CD8-positive, alpha-beta memory T cell (primary cell): ENCODE measurements at regions not wholly inside any gene's neighbourhood (a gene's known extent, or its start where the extent isn't known, plus 50 kb on each side); places are given as distances from the start of the nearest gene placed in this dataset.

Source experiments
- CTCF ChIA-PET: fragments of 350-600 bp; sonication (Branson Sonifier 250); formaldehyde crosslinking; loops from one replicate; lab custom pipeline; 2021; ENCODE audit warnings: antibody characterized with exemption; lab: Charles Lee
- POLR2A ChIA-PET: fragments of 350-600 bp; sonication (Branson Sonifier 250); formaldehyde crosslinking; loops from one replicate; lab custom pipeline; 2021; ENCODE audit warnings: antibody characterized with exemption; lab: Charles Lee
- DNase-seq, 5 donors: peaks; one replicate each; pipeline versions ENCODE4 v3.0.0 to v3.0.0-alpha.2; 2020 to 2022; ENCODE audit warnings: mixed read lengths in 1 of 5
- H3K27ac ChIP-seq: one replicate; pipeline ENCODE4 v1.7.0; 2013; ENCODE audit warnings: low read depth, mild to moderate bottlenecking, low read length, moderate library complexity
- H3K27me3 ChIP-seq: 2 replicates; pipeline ENCODE4 v1.7.0; 2013; ENCODE audit warnings: low read length, mild to moderate bottlenecking; ENCODE audit not compliant: insufficient read depth, poor library complexity, severe bottlenecking
- H3K36me3 ChIP-seq: 2 replicates; pipeline ENCODE4 v1.7.0; 2013; ENCODE audit warnings: mild to moderate bottlenecking, low read length, moderate library complexity; ENCODE audit not compliant: insufficient read depth
- H3K4me1 ChIP-seq: 2 replicates; pipeline ENCODE4 v1.7.0; 2013; ENCODE audit warnings: mild to moderate bottlenecking, low read length, moderate library complexity; ENCODE audit not compliant: insufficient read depth
- H3K4me3 ChIP-seq: 2 replicates; pipeline ENCODE4 v1.7.0; 2013; ENCODE audit warnings: mild to moderate bottlenecking, low read length
- H3K9me3 ChIP-seq: 2 replicates; pipeline ENCODE4 v1.7.0; 2013; ENCODE audit warnings: mild to moderate bottlenecking, low read length
- H3K27ac Mint-ChIP-seq, 8 donors: one replicate each; pipeline ENCODE4 v1.8.0; 2020 to 2021; ENCODE audit warnings: mixed read lengths in 8 of 8, mild to moderate bottlenecking in 6 of 8, inconsistent platforms in 3 of 8, moderate library complexity in 3 of 8
- H3K27me3 Mint-ChIP-seq, 2 donors: one replicate each; pipeline ENCODE4 v1.8.0; 2020 to 2021; ENCODE audit warnings: mixed read lengths in 2 of 2, mild to moderate bottlenecking in 1 of 2, moderate library complexity in 1 of 2
- H3K36me3 Mint-ChIP-seq, 3 donors: one replicate each; pipeline ENCODE4 v1.8.0; 2020 to 2021; ENCODE audit warnings: mixed read lengths in 3 of 3, inconsistent platforms in 1 of 3, mild to moderate bottlenecking in 1 of 3
- H3K4me1 Mint-ChIP-seq, 3 donors: one replicate each; pipeline ENCODE4 v1.8.0; 2020 to 2021; ENCODE audit warnings: mixed read lengths in 3 of 3, inconsistent platforms in 1 of 3, mild to moderate bottlenecking in 1 of 3
- H3K4me3 Mint-ChIP-seq, 7 donors: one replicate each; pipeline ENCODE4 v1.8.0; 2020 to 2021; ENCODE audit warnings: mixed read lengths in 7 of 7, mild to moderate bottlenecking in 6 of 7, moderate library complexity in 4 of 7, inconsistent platforms in 2 of 7
- H3K9me3 Mint-ChIP-seq, 5 donors: one replicate each; pipeline ENCODE4 v1.8.0; 2020 to 2022; ENCODE audit warnings: mixed read lengths in 5 of 5, mild to moderate bottlenecking in 3 of 5, moderate library complexity in 2 of 5, inconsistent platforms in 1 of 5

DNA sequence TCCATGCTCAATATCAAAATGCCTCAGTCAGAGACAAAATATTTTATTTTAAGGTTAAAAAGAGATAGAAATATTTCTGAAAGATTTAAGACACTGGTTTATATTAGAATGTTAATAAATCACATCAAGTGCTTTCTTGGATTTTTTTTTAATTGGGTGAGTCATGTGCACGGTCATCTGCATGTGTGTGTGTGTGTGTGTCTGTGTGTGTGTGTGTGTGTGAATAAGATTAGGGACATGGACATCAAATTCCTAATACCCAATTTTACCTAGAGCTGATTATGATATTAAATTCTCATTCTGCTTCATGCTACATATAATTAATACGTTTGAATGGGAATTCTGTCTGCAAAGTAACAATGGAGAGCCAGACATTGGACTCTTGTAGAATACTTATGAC is 122.9 kb downstream of the BASP1 start:
- Mint-ChIP-seq H3K4me1 (no peaks in the 10 kb centered on the region), H3K27me3 (no peaks in the 10 kb centered on the region), H3K27ac (no peak overlapping the region), H3K36me3 (no peaks in the 10 kb centered on the region), H3K4me3 (no peak overlapping the region), H3K9me3 (peaks cover 3 to 20% (median 15%) of the 10 kb centered on the region in 5 donors)
- Histone ChIP-seq H3K36me3 (no peaks in the 10 kb centered on the region), H3K27ac (no peak overlapping the region), H3K9me3 (no peaks in the 10 kb centered on the region), H3K4me1 (no peaks in the 10 kb centered on the region), H3K27me3 (no peaks in the 10 kb centered on the region), H3K4me3 (no peak overlapping the region)
- POLR2A ChIA-PET = no interaction called here
- DNase-seq = no peak
- CTCF ChIA-PET = no interaction called here

DNA sequence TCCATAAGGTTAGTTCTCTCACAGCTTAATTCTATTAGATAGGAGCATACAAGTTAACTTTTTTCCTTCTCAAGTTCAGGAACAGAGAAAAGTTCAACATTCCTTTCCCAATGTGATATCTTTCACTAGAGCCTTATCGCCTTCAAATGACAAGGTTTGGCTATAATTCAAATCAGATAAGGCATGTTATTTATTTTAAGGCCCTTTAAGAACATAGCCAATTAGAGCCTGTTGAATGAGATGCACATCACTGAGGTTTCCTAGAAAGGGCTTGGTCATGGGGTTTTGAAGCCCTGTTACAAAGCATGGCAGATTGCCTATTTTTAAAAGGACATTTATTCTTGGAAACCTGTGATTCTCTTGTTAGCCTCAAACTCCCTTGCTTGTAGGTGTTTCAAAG is 123.4 kb downstream of the BASP1 start:
- POLR2A ChIA-PET = no interaction called here
- no peaks in the 10 kb centered on the region for H3K9me3 ChIP-seq
- no peaks in the 10 kb centered on the region for H3K36me3 ChIP-seq
- H3K4me1 ChIP-seq = no peaks in the 10 kb centered on the region
- Mint-ChIP-seq H3K9me3 (peaks cover 0 to 18% (median 15%) of the 10 kb centered on the region in 5 donors), H3K4me1 (no peaks in the 10 kb centered on the region), H3K27ac (no peak overlapping the region), H3K36me3 (no peaks in the 10 kb centered on the region), H3K4me3 (no peak overlapping the region), H3K27me3 (no peaks in the 10 kb centered on the region)
- DNase-seq = no peak
- CTCF ChIA-PET = no interaction called here
- H3K4me3 ChIP-seq = no peak overlapping the region
- H3K27me3 ChIP-seq = no peaks in the 10 kb centered on the region
- H3K27ac ChIP-seq = no peak overlapping the region

DNA sequence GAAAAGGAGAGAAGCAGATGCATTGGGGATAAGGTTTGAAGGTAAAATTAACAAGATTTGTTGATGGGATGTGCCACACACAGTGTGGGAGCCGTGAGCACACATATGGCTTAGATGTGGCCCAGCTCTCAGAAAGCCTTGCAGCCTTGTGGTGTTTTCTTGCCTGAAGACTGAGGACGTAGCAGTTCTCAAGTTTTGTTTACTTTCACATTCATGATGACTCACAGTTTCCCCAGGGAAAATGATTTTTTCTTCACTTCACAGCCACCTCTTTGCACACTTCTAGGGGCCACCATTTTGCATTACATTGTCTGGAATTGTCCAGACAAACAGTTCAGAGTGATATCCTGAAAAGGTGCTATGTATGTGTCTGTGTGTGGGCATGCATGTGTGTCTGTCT is 126.2 kb downstream of the BASP1 start:
- H3K27ac Mint-ChIP-seq = no peak overlapping the region
- Histone ChIP-seq H3K9me3 (no peaks in the 10 kb centered on the region), H3K4me1 (no peaks in the 10 kb centered on the region), H3K27ac (no peak overlapping the region), H3K4me3 (no peak overlapping the region), H3K36me3 (no peaks in the 10 kb centered on the region), H3K27me3 (no peaks in the 10 kb centered on the region)
- no peaks in the 10 kb centered on the region for H3K36me3 Mint-ChIP-seq
- CTCF ChIA-PET = no interaction called here
- H3K27me3 Mint-ChIP-seq = no peaks in the 10 kb centered on the region
- no peak for DNase-seq
- H3K9me3 Mint-ChIP-seq = peaks cover 1 to 15% (median 14%) of the 10 kb centered on the region in 5 donors
- no peaks in the 10 kb centered on the region for H3K4me1 Mint-ChIP-seq
- POLR2A ChIA-PET = no interaction called here
- no peak overlapping the region for H3K4me3 Mint-ChIP-seq

DNA sequence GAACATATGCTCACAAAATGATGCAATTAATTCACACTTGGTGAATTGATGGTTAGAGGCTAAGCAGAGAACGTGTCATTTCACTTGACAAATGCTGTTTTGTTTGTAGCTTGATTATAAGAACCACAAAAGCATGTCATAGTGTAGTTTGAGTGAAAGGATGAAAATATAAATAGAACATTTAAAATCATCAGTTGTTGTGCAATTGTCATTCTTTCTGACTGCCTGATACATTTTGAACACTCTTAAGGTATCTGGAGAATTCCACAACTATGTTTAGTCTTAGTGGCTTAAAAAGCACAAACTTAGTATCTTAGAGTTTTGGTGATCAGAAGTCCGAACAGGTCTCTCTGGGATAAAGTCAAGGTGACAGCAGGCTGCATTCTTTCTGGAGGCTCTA is 129.4 kb downstream of the BASP1 start:
- CTCF ChIA-PET = interaction anchor here (0.6 kb wide), 1 partner anchor 14 kb away, joined by 4 read pairs; no protein-coding TSS in a partner anchor
- no peaks in the 10 kb centered on the region for H3K4me1 Mint-ChIP-seq

GRCh38 chr5:17352223-17352622 is 134.8 kb downstream of the BASP1 start:
- Mint-ChIP-seq H3K4me1 (no peaks in the 10 kb centered on the region), H3K27me3 (peaks cover 0 to 2% of the 10 kb centered on the region in 2 donors), H3K36me3 (no peaks in the 10 kb centered on the region), H3K9me3 (peaks cover 5 to 11% (median 6%) of the 10 kb centered on the region in 5 donors), H3K4me3 (no peak overlapping the region), H3K27ac (no peak overlapping the region)
- CTCF ChIA-PET = no interaction called here
- Histone ChIP-seq H3K4me3 (no peak overlapping the region), H3K27ac (no peak overlapping the region), H3K9me3 (no peaks in the 10 kb centered on the region), H3K4me1 (no peaks in the 10 kb centered on the region), H3K27me3 (no peaks in the 10 kb centered on the region), H3K36me3 (no peaks in the 10 kb centered on the region)
- no peak for DNase-seq
- POLR2A ChIA-PET = no interaction called here

More for the DNA sequence above, 129.4 kb downstream of the BASP1 start:
- Mint-ChIP-seq H3K27me3 (peaks cover 0 to 2% of the 10 kb centered on the region in 2 donors), H3K9me3 (peaks cover 2 to 16% (median 9%) of the 10 kb centered on the region in 5 donors), H3K27ac (no peak overlapping the region), H3K4me3 (no peak overlapping the region), H3K36me3 (no peaks in the 10 kb centered on the region)
- no peaks in the 10 kb centered on the region for H3K27me3 ChIP-seq
- POLR2A ChIA-PET = no interaction called here
- no peak overlapping the region for H3K4me3 ChIP-seq
- no peaks in the 10 kb centered on the region for H3K9me3 ChIP-seq
- no peaks in the 10 kb centered on the region for H3K4me1 ChIP-seq
- H3K36me3 ChIP-seq = no peaks in the 10 kb centered on the region
- H3K27ac ChIP-seq = no peak overlapping the region
- DNase-seq = no peak

GRCh38 chr5:17354265-17354664 is 136.8 kb downstream of the BASP1 start:
- POLR2A ChIA-PET = no interaction called here
- peaks cover 5 to 14% (median 9%) of the 10 kb centered on the region in 5 donors for H3K9me3 Mint-ChIP-seq

GRCh38 chr5:17355586-17356346 is 138.3 kb downstream of the BASP1 start:
- no peak overlapping the region for H3K27ac ChIP-seq
- no peaks in the 10 kb centered on the region for H3K27me3 ChIP-seq
- no peaks in the 10 kb centered on the region for H3K4me1 Mint-ChIP-seq
- H3K4me3 ChIP-seq = no peak overlapping the region
- no peak overlapping the region for H3K27ac Mint-ChIP-seq
- no peak for DNase-seq
- no peaks in the 10 kb centered on the region for H3K4me1 ChIP-seq
- no peak overlapping the region for H3K4me3 Mint-ChIP-seq
- H3K36me3 Mint-ChIP-seq = no peaks in the 10 kb centered on the region
- peaks cover 0 to 2% of the 10 kb centered on the region in 2 donors for H3K27me3 Mint-ChIP-seq
- ChIA-PET CTCF (no interaction called here), POLR2A (no interaction called here)
- peaks cover 5 to 14% (median 8%) of the 10 kb centered on the region in 5 donors for H3K9me3 Mint-ChIP-seq
- H3K36me3 ChIP-seq = no peaks in the 10 kb centered on the region
- no peaks in the 10 kb centered on the region for H3K9me3 ChIP-seq

More at GRCh38 chr5:17354265-17354664, 136.8 kb downstream of the BASP1 start:
- Mint-ChIP-seq H3K4me3 (no peak overlapping the region), H3K27ac (no peak overlapping the region), H3K36me3 (no peaks in the 10 kb centered on the region), H3K4me1 (no peaks in the 10 kb centered on the region), H3K27me3 (peaks cover 0 to 2% of the 10 kb centered on the region in 2 donors)
- DNase-seq = no peak
- Histone ChIP-seq H3K4me1 (no peaks in the 10 kb centered on the region), H3K4me3 (no peak overlapping the region), H3K36me3 (no peaks in the 10 kb centered on the region), H3K27ac (no peak overlapping the region), H3K27me3 (no peaks in the 10 kb centered on the region), H3K9me3 (no peaks in the 10 kb centered on the region)
- CTCF ChIA-PET = no interaction called here

- Mint-ChIP-seq H3K4me3 (no peak overlapping the region), H3K36me3 (no peaks in the 10 kb centered on the region), H3K4me1 (no peaks in the 10 kb centered on the region), H3K27ac (no peak overlapping the region), H3K27me3 (peaks cover 0 to 2% of the 10 kb centered on the region in 2 donors), H3K9me3 (peaks cover 4 to 14% (median 8%) of the 10 kb centered on the region in 5 donors)
- no peak for DNase-seq
- no peaks in the 10 kb centered on the region for H3K9me3 ChIP-seq
- POLR2A ChIA-PET = no interaction called here
- CTCF ChIA-PET = no interaction called here
- H3K27ac ChIP-seq = no peak overlapping the region
- no peak overlapping the region for H3K4me3 ChIP-seq
- no peaks in the 10 kb centered on the region for H3K36me3 ChIP-seq
- H3K27me3 ChIP-seq = no peaks in the 10 kb centered on the region
- no peaks in the 10 kb centered on the region for H3K4me1 ChIP-seq
Observed at GRCh38 chr5:17356551-17356950, 139.1 kb downstream of the BASP1 start.
